ENCODE measurements at regions not wholly inside any gene's neighbourhood (a gene's known extent, or its start where the extent isn't known, plus 50 kb on each side); places are given as distances from the start of the nearest gene placed in this dataset.

GRCh38 chr2:235227590-235227989 lies 266.3 kb upstream of the AGAP1 start:
- H3K79me2 ChIP-seq (replicated peaks; ENCODE audit: insufficient read depth): no peaks in the 10 kb centered on the region
- no peaks in the 10 kb centered on the region for H3K4me1 Mint-ChIP-seq
- H3K36me3 ChIP-seq (ENCODE audit: insufficient read depth): no peaks in the 10 kb centered on the region
- no peak overlapping the region for H2AFZ ChIP-seq
- no peak for DNase-seq (ENCODE audit: low spot score)
- no peaks in the 10 kb centered on the region for H4K20me1 ChIP-seq (replicated peaks; ENCODE audit: insufficient read depth)
- H3F3A ChIP-seq (replicated peaks; ENCODE audit: low read depth): no peaks in the 10 kb centered on the region
- peaks cover 4% of the 10 kb centered on the region for H3K27me3 Mint-ChIP-seq (ENCODE audit: insufficient read depth, low read depth, poor library complexity)
- no peaks in the 10 kb centered on the region for H3K36me3 Mint-ChIP-seq (ENCODE audit: low read depth)
- ATAC-seq: no peak
- H3K4me1 ChIP-seq (ENCODE audit: insufficient read depth): no peaks in the 10 kb centered on the region
- no peak overlapping the region for H3K27ac ChIP-seq (ENCODE audit: low read depth)
- no peaks in the 10 kb centered on the region for H3K27me3 ChIP-seq (ENCODE audit: insufficient read depth)
- no peak for TF ChIP-seq POLR2AphosphoS5 (IDR thresholded peaks at IDR 0.05; ENCODE audit: low read depth)
- TF ChIP-seq EZH2 (IDR thresholded peaks at IDR 0.05; ENCODE audit: low read depth, unreplicated experiment): no peak
- TF ChIP-seq ZNF331 (CRISPR knock-in tag; IDR thresholded peaks at IDR 0.05; ENCODE audit: low read depth): no peak
- TF ChIP-seq NANOG (IDR thresholded peaks at IDR 0.05; ENCODE audit: borderline replicate concordance): no peak
- TF ChIP-seq ZNF114 (CRISPR knock-in tag; IDR thresholded peaks at IDR 0.05): no peak
- TF ChIP-seq STAT1 (IDR thresholded peaks at IDR 0.05; ENCODE audit: unreplicated experiment): no peak
- TF ChIP-seq EZH2phosphoT487 (IDR thresholded peaks at IDR 0.05; ENCODE audit: unreplicated experiment): no peak
- TF ChIP-seq, protein P1, sequence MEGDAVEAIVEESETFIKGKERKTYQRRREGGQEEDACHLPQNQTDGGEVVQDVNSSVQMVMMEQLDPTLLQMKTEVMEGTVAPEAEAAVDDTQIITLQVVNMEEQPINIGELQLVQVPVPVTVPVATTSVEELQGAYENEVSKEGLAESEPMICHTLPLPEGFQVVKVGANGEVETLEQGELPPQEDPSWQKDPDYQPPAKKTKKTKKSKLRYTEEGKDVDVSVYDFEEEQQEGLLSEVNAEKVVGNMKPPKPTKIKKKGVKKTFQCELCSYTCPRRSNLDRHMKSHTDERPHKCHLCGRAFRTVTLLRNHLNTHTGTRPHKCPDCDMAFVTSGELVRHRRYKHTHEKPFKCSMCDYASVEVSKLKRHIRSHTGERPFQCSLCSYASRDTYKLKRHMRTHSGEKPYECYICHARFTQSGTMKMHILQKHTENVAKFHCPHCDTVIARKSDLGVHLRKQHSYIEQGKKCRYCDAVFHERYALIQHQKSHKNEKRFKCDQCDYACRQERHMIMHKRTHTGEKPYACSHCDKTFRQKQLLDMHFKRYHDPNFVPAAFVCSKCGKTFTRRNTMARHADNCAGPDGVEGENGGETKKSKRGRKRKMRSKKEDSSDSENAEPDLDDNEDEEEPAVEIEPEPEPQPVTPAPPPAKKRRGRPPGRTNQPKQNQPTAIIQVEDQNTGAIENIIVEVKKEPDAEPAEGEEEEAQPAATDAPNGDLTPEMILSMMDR (conservative IDR thresholded peaks at IDR 0.05; ENCODE audit: low read depth in 2 of 2): no peak
- no peak for TF ChIP-seq CREB1 (CRISPR knock-in tag; IDR thresholded peaks at IDR 0.05; ENCODE audit: low read depth)
- TF ChIP-seq, protein P2, sequence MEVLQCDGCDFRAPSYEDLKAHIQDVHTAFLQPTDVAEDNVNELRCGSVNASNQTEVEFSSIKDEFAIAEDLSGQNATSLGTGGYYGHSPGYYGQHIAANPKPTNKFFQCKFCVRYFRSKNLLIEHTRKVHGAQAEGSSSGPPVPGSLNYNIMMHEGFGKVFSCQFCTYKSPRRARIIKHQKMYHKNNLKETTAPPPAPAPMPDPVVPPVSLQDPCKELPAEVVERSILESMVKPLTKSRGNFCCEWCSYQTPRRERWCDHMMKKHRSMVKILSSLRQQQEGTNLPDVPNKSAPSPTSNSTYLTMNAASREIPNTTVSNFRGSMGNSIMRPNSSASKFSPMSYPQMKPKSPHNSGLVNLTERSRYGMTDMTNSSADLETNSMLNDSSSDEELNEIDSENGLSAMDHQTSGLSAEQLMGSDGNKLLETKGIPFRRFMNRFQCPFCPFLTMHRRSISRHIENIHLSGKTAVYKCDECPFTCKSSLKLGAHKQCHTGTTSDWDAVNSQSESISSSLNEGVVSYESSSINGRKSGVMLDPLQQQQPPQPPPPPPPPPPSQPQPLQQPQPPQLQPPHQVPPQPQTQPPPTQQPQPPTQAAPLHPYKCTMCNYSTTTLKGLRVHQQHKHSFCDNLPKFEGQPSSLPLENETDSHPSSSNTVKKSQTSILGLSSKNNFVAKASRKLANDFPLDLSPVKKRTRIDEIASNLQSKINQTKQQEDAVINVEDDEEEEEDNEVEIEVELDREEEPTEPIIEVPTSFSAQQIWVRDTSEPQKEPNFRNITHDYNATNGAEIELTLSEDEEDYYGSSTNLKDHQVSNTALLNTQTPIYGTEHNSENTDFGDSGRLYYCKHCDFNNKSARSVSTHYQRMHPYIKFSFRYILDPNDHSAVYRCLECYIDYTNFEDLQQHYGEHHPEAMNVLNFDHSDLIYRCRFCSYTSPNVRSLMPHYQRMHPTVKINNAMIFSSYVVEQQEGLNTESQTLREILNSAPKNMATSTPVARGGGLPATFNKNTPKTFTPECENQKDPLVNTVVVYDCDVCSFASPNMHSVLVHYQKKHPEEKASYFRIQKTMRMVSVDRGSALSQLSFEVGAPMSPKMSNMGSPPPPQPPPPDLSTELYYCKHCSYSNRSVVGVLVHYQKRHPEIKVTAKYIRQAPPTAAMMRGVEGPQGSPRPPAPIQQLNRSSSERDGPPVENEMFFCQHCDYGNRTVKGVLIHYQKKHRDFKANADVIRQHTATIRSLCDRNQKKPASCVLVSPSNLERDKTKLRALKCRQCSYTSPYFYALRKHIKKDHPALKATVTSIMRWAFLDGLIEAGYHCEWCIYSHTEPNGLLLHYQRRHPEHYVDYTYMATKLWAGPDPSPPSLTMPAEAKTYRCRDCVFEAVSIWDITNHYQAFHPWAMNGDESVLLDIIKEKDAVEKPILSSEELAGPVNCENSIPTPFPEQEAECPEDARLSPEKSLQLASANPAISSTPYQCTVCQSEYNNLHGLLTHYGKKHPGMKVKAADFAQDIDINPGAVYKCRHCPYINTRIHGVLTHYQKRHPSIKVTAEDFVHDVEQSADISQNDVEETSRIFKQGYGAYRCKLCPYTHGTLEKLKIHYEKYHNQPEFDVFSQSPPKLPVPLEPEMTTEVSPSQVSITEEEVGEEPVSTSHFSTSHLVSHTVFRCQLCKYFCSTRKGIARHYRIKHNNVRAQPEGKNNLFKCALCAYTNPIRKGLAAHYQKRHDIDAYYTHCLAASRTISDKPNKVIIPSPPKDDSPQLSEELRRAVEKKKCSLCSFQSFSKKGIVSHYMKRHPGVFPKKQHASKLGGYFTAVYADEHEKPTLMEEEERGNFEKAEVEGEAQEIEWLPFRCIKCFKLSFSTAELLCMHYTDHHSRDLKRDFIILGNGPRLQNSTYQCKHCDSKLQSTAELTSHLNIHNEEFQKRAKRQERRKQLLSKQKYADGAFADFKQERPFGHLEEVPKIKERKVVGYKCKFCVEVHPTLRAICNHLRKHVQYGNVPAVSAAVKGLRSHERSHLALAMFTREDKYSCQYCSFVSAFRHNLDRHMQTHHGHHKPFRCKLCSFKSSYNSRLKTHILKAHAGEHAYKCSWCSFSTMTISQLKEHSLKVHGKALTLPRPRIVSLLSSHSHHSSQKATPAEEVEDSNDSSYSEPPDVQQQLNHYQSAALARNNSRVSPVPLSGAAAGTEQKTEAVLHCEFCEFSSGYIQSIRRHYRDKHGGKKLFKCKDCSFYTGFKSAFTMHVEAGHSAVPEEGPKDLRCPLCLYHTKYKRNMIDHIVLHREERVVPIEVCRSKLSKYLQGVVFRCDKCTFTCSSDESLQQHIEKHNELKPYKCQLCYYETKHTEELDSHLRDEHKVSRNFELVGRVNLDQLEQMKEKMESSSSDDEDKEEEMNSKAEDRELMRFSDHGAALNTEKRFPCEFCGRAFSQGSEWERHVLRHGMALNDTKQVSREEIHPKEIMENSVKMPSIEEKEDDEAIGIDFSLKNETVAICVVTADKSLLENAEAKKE (CRISPR knock-in tag; IDR thresholded peaks at IDR 0.05): no peak
- TF ChIP-seq JUNB (IDR thresholded peaks at IDR 0.05; ENCODE audit: unreplicated experiment): no peak
- TF ChIP-seq, protein P3, sequence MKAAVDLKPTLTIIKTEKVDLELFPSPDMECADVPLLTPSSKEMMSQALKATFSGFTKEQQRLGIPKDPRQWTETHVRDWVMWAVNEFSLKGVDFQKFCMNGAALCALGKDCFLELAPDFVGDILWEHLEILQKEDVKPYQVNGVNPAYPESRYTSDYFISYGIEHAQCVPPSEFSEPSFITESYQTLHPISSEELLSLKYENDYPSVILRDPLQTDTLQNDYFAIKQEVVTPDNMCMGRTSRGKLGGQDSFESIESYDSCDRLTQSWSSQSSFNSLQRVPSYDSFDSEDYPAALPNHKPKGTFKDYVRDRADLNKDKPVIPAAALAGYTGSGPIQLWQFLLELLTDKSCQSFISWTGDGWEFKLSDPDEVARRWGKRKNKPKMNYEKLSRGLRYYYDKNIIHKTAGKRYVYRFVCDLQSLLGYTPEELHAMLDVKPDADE (IDR thresholded peaks at IDR 0.05): no peak
- TF ChIP-seq, protein P4, sequence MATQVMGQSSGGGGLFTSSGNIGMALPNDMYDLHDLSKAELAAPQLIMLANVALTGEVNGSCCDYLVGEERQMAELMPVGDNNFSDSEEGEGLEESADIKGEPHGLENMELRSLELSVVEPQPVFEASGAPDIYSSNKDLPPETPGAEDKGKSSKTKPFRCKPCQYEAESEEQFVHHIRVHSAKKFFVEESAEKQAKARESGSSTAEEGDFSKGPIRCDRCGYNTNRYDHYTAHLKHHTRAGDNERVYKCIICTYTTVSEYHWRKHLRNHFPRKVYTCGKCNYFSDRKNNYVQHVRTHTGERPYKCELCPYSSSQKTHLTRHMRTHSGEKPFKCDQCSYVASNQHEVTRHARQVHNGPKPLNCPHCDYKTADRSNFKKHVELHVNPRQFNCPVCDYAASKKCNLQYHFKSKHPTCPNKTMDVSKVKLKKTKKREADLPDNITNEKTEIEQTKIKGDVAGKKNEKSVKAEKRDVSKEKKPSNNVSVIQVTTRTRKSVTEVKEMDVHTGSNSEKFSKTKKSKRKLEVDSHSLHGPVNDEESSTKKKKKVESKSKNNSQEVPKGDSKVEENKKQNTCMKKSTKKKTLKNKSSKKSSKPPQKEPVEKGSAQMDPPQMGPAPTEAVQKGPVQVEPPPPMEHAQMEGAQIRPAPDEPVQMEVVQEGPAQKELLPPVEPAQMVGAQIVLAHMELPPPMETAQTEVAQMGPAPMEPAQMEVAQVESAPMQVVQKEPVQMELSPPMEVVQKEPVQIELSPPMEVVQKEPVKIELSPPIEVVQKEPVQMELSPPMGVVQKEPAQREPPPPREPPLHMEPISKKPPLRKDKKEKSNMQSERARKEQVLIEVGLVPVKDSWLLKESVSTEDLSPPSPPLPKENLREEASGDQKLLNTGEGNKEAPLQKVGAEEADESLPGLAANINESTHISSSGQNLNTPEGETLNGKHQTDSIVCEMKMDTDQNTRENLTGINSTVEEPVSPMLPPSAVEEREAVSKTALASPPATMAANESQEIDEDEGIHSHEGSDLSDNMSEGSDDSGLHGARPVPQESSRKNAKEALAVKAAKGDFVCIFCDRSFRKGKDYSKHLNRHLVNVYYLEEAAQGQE (IDR thresholded peaks at IDR 0.05; ENCODE audit: unreplicated experiment): no peak
- H3K9me2 ChIP-seq (ENCODE audit: insufficient read depth): no peaks in the 10 kb centered on the region; the same call in 1 of the 2 replicates
- H3K4me3 Mint-ChIP-seq: no peak overlapping the region
- no peak overlapping the region for H3K4me2 ChIP-seq
- no peak overlapping the region for H3K4me3 ChIP-seq
- no peaks in the 10 kb centered on the region for H3K9me3 Mint-ChIP-seq
- no peak overlapping the region for H3K27ac Mint-ChIP-seq

All from GM23338 (cell line).